A673 (cell line): ENCODE measurements at regions not wholly inside any gene's neighbourhood (a gene's known extent, or its start where the extent isn't known, plus 50 kb on each side); places are given as distances from the start of the nearest gene placed in this dataset.

Source experiments
- BruUV-seq: library from RNA; stranded (reverse); fragments of 400-500 nt; replicated peaks from 2 replicates; lab custom pipeline; 2021; lab: Mats Ljungman, UMichigan
- CTCF ChIA-PET: fragments of 300-600 bp; sonication (Branson Sonifier 250); formaldehyde crosslinking; loops from one replicate; lab custom pipeline; 2022; ENCODE audit warnings: antibody characterized with exemption; lab: Charles Lee
- POLR2A ChIA-PET: fragments of 300-600 bp; sonication (Branson Sonifier 250); formaldehyde crosslinking; loops from one replicate; lab custom pipeline; 2022; ENCODE audit warnings: antibody characterized with exemption; ENCODE audit not compliant: low non-redundant PET; lab: Charles Lee
- DNase-seq: peaks from one replicate; pipeline ENCODE4 v3.0.0-alpha.2; 2015; ENCODE audit warnings: low spot score
- H3K27ac ChIP-seq: fragments of 200-600 bp; sonication (generic); 2 replicates; pipeline ENCODE4 v1.5.1; 2016; ENCODE audit warnings: mixed run types, low read depth, mild to moderate bottlenecking, mixed read lengths, antibody characterized with exemption, low read length; ENCODE audit not compliant: poor library complexity, severe bottlenecking
- H3K27me3 ChIP-seq: fragments of 200-600 bp; sonication (generic); replicated peaks from 2 replicates; pipeline ENCODE4 v1.6.1; 2017; ENCODE audit warnings: mixed run types, low read depth, mild to moderate bottlenecking, mixed read lengths, antibody characterized with exemption, low read length; ENCODE audit not compliant: insufficient read depth, poor library complexity
- H3K36me3 ChIP-seq: fragments of 200-600 bp; sonication (generic); 2 replicates; pipeline ENCODE4 v1.6.1; 2016; ENCODE audit warnings: mixed run types, mild to moderate bottlenecking, mixed read lengths, antibody characterized with exemption, low read length; ENCODE audit not compliant: insufficient read depth, poor library complexity, severe bottlenecking
- H3K4me1 ChIP-seq: fragments of 200-600 bp; sonication (generic); 2 replicates; pipeline ENCODE4 v1.6.1; 2017; ENCODE audit warnings: mixed run types, mild to moderate bottlenecking, mixed read lengths, antibody characterized with exemption, low read length; ENCODE audit not compliant: insufficient read depth, poor library complexity, severe bottlenecking
- H3K4me3 ChIP-seq: fragments of 200-600 bp; sonication (generic); 2 replicates; pipeline ENCODE4 v1.5.1; 2016; ENCODE audit warnings: low read depth, mixed run types, mild to moderate bottlenecking, mixed read lengths, low read length; ENCODE audit not compliant: poor library complexity, severe bottlenecking
- H3K9me3 ChIP-seq: fragments of 200-600 bp; sonication (generic); 2 replicates; pipeline ENCODE4 v1.6.1; 2016; ENCODE audit warnings: mixed run types, low read depth, mild to moderate bottlenecking, mixed read lengths, antibody characterized with exemption, low read length; ENCODE audit not compliant: poor library complexity, severe bottlenecking
- EZH2 ChIP-seq: fragments of 200-600 bp; sonication (generic); IDR thresholded peaks from 2 replicates; pipeline ENCODE4 v1.6.1; 2017; ENCODE audit warnings: borderline replicate concordance, low read depth, mild to moderate bottlenecking, mixed read lengths, antibody characterized with exemption, low read length; ENCODE audit not compliant: poor library complexity, severe bottlenecking
- intact Hi-C: fragments of 100-400 bp; cut with micrococcal nuclease; formaldehyde crosslinking; loops from one replicate; pipeline ENCODE4 v1.10.0; 2022; ENCODE audit not compliant: unreplicated experiment
- TF ChIP-seq, protein P1 (sequence below): fragments of 300-800, 200-600 bp; sonication (generic); conservative IDR thresholded peaks from 2 replicates; pipeline ENCODE4 v1.5.1; 2017; ENCODE audit warnings: low read depth, mild to moderate bottlenecking, antibody characterized with exemption, low read length, moderate library complexity, mixed read lengths

- Histone ChIP-seq H3K27me3 (peaks cover 23% of the 10 kb centered on the region), H3K36me3 (no peaks in the 10 kb centered on the region), H3K4me3 (no peak overlapping the region), H3K27ac (no peak overlapping the region), H3K4me1 (no peaks in the 10 kb centered on the region), H3K9me3 (peaks cover 3% of the 10 kb centered on the region)
- CTCF ChIA-PET = no interaction called here
- no TSS peak for BruUV-seq
- TF ChIP-seq, protein P1, sequence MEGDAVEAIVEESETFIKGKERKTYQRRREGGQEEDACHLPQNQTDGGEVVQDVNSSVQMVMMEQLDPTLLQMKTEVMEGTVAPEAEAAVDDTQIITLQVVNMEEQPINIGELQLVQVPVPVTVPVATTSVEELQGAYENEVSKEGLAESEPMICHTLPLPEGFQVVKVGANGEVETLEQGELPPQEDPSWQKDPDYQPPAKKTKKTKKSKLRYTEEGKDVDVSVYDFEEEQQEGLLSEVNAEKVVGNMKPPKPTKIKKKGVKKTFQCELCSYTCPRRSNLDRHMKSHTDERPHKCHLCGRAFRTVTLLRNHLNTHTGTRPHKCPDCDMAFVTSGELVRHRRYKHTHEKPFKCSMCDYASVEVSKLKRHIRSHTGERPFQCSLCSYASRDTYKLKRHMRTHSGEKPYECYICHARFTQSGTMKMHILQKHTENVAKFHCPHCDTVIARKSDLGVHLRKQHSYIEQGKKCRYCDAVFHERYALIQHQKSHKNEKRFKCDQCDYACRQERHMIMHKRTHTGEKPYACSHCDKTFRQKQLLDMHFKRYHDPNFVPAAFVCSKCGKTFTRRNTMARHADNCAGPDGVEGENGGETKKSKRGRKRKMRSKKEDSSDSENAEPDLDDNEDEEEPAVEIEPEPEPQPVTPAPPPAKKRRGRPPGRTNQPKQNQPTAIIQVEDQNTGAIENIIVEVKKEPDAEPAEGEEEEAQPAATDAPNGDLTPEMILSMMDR = no peak
- no peak for TF ChIP-seq EZH2
- DNase-seq = no peak
- POLR2A ChIA-PET = interaction anchor here (0.5 kb wide), 1 partner anchor 146 kb away, joined by 3 read pairs; the partner anchor contains the start of gene LHPP
- intact Hi-C loops = no loop called here
These were observed 103.0 kb downstream of the OAT start for GRCh38 chr10:124315591-124316270.

DNA sequence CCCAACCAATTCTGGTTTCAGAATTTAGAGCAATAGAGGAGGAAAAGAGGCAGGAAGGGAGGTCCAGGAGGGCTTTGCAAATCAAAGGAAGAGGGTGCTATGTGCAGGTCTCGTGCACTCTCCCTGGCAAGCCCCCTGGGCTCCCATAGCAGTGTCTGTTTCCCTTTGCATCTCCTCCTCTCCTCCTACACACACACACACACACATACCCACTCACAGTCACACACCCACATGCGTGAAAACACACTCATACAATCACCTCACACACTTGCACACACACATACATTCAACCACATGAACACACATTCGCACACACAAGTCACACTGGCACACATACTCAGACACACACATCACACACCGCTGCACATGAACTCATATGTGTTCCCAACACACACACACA is 105.3 kb downstream of the OAT start:
- TF ChIP-seq EZH2 = no peak
- TF ChIP-seq, protein P1 = no peak
- ChIA-PET POLR2A (no interaction called here), CTCF (no interaction called here)
- no peak for DNase-seq
- Histone ChIP-seq H3K4me1 (no peaks in the 10 kb centered on the region), H3K27me3 (peaks cover 41% of the 10 kb centered on the region), H3K36me3 (no peaks in the 10 kb centered on the region), H3K27ac (no peak overlapping the region), H3K4me3 (no peak overlapping the region), H3K9me3 (peaks cover 3% of the 10 kb centered on the region)
- intact Hi-C loops = no loop called here
- no TSS peak for BruUV-seq

GRCh38 chr10:124308811-124309210 is 109.9 kb downstream of the OAT start:
- H3K36me3 ChIP-seq = no peaks in the 10 kb centered on the region
- no peak for TF ChIP-seq EZH2
- H3K4me1 ChIP-seq = no peaks in the 10 kb centered on the region
- no TSS peak for BruUV-seq
- intact Hi-C loops = no loop called here
- DNase-seq = no peak
- ChIA-PET CTCF (no interaction called here), POLR2A (no interaction called here)
- H3K27ac ChIP-seq = no peak overlapping the region
- peaks cover 25% of the 10 kb centered on the region for H3K27me3 ChIP-seq
- H3K9me3 ChIP-seq = no peaks in the 10 kb centered on the region
- no peak overlapping the region for H3K4me3 ChIP-seq
